Loucy (cell line): ENCODE measurements at regions not wholly inside any gene's neighbourhood (a gene's known extent, or its start where the extent isn't known, plus 50 kb on each side); places are given as distances from the start of the nearest gene placed in this dataset.

ENCODE experiments used
- H2AFZ ChIP-seq: fragments of 200-600 bp; sonication (generic); 2 replicates; pipeline ENCODE4 v1.6.0; 2016; ENCODE audit warnings: antibody characterized with exemption, mild to moderate bottlenecking, low read length, moderate library complexity
- H3F3A ChIP-seq: fragments of 200-600 bp; 2 replicates; pipeline ENCODE4 v1.6.0; 2016; ENCODE audit warnings: antibody characterized with exemption, low read depth, mild to moderate bottlenecking
- H3K27me3 ChIP-seq: fragments of 200-600 bp; sonication (generic); 2 replicates; pipeline ENCODE4 v1.6.1; 2014; ENCODE audit warnings: low read length, mild to moderate bottlenecking; ENCODE audit not compliant: insufficient read depth, poor library complexity, severe bottlenecking
- H3K36me3 ChIP-seq: fragments of 200-600 bp; sonication (generic); 2 replicates; pipeline ENCODE4 v1.6.1; 2016; ENCODE audit warnings: low read length; ENCODE audit not compliant: insufficient read depth
- H3K4me1 ChIP-seq: fragments of 200-600 bp; sonication (generic); 2 replicates; pipeline ENCODE4 v1.5.1; 2014; ENCODE audit warnings: low read length, mild to moderate bottlenecking; ENCODE audit not compliant: insufficient read depth, poor library complexity, severe bottlenecking
- H3K4me2 ChIP-seq: fragments of 200-600 bp; sonication (generic); 2 replicates; pipeline ENCODE4 v1.6.0; 2014; ENCODE audit warnings: antibody characterized with exemption, low read length, low read depth, mild to moderate bottlenecking; ENCODE audit not compliant: poor library complexity, severe bottlenecking
- H3K4me3 ChIP-seq: fragments of 200-600 bp; sonication (generic); 2 replicates; pipeline ENCODE4 v1.5.1; 2014; ENCODE audit warnings: low read length, mild to moderate bottlenecking, mixed read lengths; ENCODE audit not compliant: poor library complexity, severe bottlenecking
- H3K79me2 ChIP-seq: fragments of 200-600 bp; sonication (generic); 2 replicates; pipeline ENCODE4 v1.6.1; 2014; ENCODE audit warnings: low read length; ENCODE audit not compliant: insufficient read depth
- H3K9ac ChIP-seq: fragments of 200-600 bp; sonication (generic); 2 replicates; pipeline ENCODE4 v1.6.0; 2014; ENCODE audit warnings: mild to moderate bottlenecking, low read depth, low read length, moderate library complexity; ENCODE audit not compliant: poor library complexity, severe bottlenecking
- H3K9me2 ChIP-seq: fragments of 200-600 bp; sonication (generic); replicated peaks from 2 replicates; pipeline ENCODE4 v1.6.1; 2016; ENCODE audit warnings: low read depth, low read length, mixed read lengths
- H3K9me3 ChIP-seq: fragments of 200-600 bp; sonication (generic); 2 replicates; pipeline ENCODE4 v1.6.1; 2014; ENCODE audit warnings: mild to moderate bottlenecking, antibody characterized with exemption, low read length, low read depth; ENCODE audit not compliant: insufficient read depth
- H4K20me1 ChIP-seq: fragments of 200-600 bp; sonication (generic); 2 replicates; pipeline ENCODE4 v1.6.0; 2014; ENCODE audit warnings: antibody characterized with exemption, low read length, mild to moderate bottlenecking; ENCODE audit not compliant: insufficient read depth, poor library complexity, severe bottlenecking
- CTCF ChIP-seq: fragments of 200-600 bp; sonication (generic); conservative IDR thresholded peaks from 2 replicates; pipeline ENCODE4 v1.5.1; 2014; ENCODE audit warnings: mild to moderate bottlenecking, antibody characterized with exemption, low read length
- EZH2phosphoT487 ChIP-seq: fragments of 200-600 bp; IDR thresholded peaks from 2 replicates; pipeline ENCODE4 v1.6.1; 2018; ENCODE audit warnings: antibody characterized with exemption, mild to moderate bottlenecking, moderate library complexity, borderline replicate concordance

GRCh38 chr4:126750723-126751122 is 882.0 kb upstream of the INTU start:
- Histone ChIP-seq H2AFZ (no peak overlapping the region), H3K27me3 (no peaks in the 10 kb centered on the region), H3K4me1 (no peaks in the 10 kb centered on the region), H3K4me3 (no peak overlapping the region), H3K9me2 (no peaks in the 10 kb centered on the region), H3K9ac (no peak overlapping the region), H3F3A (no peaks in the 10 kb centered on the region), H3K9me3 (no peaks in the 10 kb centered on the region), H4K20me1 (no peaks in the 10 kb centered on the region), H3K79me2 (no peaks in the 10 kb centered on the region), H3K4me2 (no peak overlapping the region), H3K36me3 (no peaks in the 10 kb centered on the region)
- TF ChIP-seq EZH2phosphoT487 (no peak), CTCF (no peak)

- no peaks in the 10 kb centered on the region for H3K4me1 ChIP-seq
- H4K20me1 ChIP-seq = no peaks in the 10 kb centered on the region
- H3K9ac ChIP-seq = no peak overlapping the region
- H3K4me3 ChIP-seq = no peak overlapping the region
- TF ChIP-seq EZH2phosphoT487 (no peak), CTCF (no peak)
- no peaks in the 10 kb centered on the region for H3K9me3 ChIP-seq
- no peaks in the 10 kb centered on the region for H3K36me3 ChIP-seq
- no peak overlapping the region for H2AFZ ChIP-seq
- H3F3A ChIP-seq = no peaks in the 10 kb centered on the region
- H3K4me2 ChIP-seq = no peak overlapping the region
- no peaks in the 10 kb centered on the region for H3K27me3 ChIP-seq
- no peaks in the 10 kb centered on the region for H3K79me2 ChIP-seq
- no peaks in the 10 kb centered on the region for H3K9me2 ChIP-seq
Measured at GRCh38 chr4:126752126-126752525, 880.6 kb upstream of the INTU start.

GRCh38 chr4:126752702-126753101 is 880.1 kb upstream of the INTU start:
- Histone ChIP-seq H3K79me2 (no peaks in the 10 kb centered on the region), H2AFZ (no peak overlapping the region), H3K27me3 (no peaks in the 10 kb centered on the region), H3K36me3 (no peaks in the 10 kb centered on the region), H3K9ac (no peak overlapping the region), H4K20me1 (no peaks in the 10 kb centered on the region), H3F3A (no peaks in the 10 kb centered on the region), H3K9me3 (no peaks in the 10 kb centered on the region), H3K4me1 (no peaks in the 10 kb centered on the region), H3K4me2 (no peak overlapping the region), H3K4me3 (no peak overlapping the region), H3K9me2 (no peaks in the 10 kb centered on the region)
- TF ChIP-seq EZH2phosphoT487 (no peak), CTCF (no peak)
